ENCODE measurements at regions not wholly inside any gene's neighbourhood (a gene's known extent, or its start where the extent isn't known, plus 50 kb on each side); places are given as distances from the start of the nearest gene placed in this dataset.

DNA sequence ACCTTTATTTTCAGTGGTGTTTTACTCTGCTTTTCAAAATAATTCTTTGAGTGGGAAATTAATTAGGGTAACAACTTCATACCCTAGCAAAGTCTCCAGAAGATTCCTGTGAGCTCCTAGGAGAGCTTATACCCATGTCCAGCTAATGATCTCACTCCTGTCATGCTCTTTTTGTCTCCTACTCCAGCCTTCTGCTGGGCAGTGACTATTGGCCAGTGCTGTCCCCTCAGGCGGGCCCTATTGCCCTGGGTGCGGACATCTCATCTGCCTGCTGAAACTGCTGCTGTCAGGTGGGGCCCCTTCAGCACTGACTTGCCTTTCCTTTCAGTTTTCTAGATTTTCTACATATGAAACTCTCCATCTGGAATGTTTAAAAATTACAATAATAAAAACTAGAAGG is 80.3 kb downstream of the EBLN1 start:
- TF ChIP-seq, protein P1, sequence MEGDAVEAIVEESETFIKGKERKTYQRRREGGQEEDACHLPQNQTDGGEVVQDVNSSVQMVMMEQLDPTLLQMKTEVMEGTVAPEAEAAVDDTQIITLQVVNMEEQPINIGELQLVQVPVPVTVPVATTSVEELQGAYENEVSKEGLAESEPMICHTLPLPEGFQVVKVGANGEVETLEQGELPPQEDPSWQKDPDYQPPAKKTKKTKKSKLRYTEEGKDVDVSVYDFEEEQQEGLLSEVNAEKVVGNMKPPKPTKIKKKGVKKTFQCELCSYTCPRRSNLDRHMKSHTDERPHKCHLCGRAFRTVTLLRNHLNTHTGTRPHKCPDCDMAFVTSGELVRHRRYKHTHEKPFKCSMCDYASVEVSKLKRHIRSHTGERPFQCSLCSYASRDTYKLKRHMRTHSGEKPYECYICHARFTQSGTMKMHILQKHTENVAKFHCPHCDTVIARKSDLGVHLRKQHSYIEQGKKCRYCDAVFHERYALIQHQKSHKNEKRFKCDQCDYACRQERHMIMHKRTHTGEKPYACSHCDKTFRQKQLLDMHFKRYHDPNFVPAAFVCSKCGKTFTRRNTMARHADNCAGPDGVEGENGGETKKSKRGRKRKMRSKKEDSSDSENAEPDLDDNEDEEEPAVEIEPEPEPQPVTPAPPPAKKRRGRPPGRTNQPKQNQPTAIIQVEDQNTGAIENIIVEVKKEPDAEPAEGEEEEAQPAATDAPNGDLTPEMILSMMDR (IDR thresholded peaks at IDR 0.05): no peak
- TF ChIP-seq POLR2AphosphoS5 (IDR thresholded peaks at IDR 0.05): no peak
